HG02642 (cell line): ENCODE measurements at regions not wholly inside any gene's neighbourhood (a gene's known extent, or its start where the extent isn't known, plus 50 kb on each side); places are given as distances from the start of the nearest gene placed in this dataset.

Experiments
- ATAC-seq: cut with Tn5 transposase; IDR thresholded peaks from one replicate; pipeline ENCODE4 v1.9.1; 2021; ENCODE audit warnings: mild to moderate bottlenecking; ENCODE audit not compliant: unreplicated experiment, poor library complexity

GRCh38 chr16:49010879-49011278 is 270.8 kb downstream of the CBLN1 start:
- ATAC-seq, result no peak

- ATAC-seq, result no peak
Observed at GRCh38 chr16:49010396-49010795, 271.2 kb downstream of the CBLN1 start.

GRCh38 chr16:49009204-49009603 is 272.4 kb downstream of the CBLN1 start:
- ATAC-seq, result no peak

GRCh38 chr16:49003992-49004391 is 277.6 kb downstream of the CBLN1 start:
- no peak for ATAC-seq

GRCh38 chr16:49003022-49003421 is 278.6 kb downstream of the CBLN1 start:
- ATAC-seq, result no peak

DNA sequence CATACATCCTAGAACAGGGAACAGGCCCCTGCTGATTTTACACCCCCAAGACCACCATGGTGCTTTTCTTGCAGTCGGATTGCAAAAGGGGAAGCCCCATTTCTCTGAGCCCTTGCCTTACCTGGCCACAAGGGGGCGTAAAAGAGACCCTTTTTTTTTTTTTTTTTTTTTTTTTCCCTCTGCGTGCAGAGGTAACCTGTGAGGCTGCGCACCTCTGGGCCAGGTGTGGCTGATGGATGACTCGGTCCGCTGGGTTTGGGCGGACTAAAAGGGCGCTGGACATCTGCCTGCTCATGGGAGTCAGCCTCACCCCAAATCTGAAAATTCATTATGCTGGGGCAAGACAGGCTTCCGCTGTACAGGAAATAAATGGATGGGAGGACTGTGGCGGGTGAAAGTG is 281.0 kb downstream of the CBLN1 start:
- no peak for ATAC-seq

DNA sequence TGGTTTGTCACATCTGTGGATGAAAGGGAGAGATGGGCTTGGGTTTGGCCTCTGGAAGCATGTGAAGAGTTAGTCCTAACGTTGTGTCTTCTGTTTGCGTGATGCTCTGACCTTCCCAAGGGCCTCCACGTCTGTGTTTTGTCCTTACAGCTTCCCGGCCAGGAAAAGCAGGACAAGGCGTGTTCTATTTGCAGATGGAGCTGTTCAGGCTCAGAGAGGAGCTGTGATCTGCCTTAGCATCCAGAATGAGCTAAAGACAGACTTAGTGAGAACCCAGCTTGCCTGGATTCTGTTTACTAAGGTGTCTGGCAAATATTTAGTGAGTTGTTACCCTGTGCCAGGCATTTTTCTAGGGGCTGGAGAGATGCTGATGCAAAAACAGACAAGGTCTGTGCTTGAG is 282.1 kb downstream of the CBLN1 start:
- ATAC-seq, result no peak

GRCh38 chr16:48999044-48999443 is 282.6 kb downstream of the CBLN1 start:
- no peak for ATAC-seq

DNA sequence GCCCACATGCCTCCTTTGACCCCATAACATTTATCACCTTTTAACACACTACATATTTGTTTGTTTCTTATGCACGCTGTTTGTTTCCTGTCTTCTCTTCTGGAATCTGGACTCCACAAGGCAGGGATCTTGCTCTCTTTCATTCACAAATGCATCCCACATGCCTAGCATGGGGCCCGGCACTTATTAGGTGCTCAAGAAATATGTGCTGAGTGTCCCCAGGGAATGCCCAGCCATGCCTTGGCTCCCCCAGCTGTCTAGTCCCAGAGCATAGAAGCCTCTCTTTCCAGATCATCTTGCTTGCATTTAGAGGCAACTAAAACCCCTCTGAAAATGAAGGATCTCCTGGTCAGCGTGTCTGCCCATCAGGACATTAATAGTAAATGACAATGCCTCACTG is 283.7 kb downstream of the CBLN1 start:
- no peak for ATAC-seq

GRCh38 chr16:48997081-48997615 is 284.5 kb downstream of the CBLN1 start:
- ATAC-seq, result no peak

DNA sequence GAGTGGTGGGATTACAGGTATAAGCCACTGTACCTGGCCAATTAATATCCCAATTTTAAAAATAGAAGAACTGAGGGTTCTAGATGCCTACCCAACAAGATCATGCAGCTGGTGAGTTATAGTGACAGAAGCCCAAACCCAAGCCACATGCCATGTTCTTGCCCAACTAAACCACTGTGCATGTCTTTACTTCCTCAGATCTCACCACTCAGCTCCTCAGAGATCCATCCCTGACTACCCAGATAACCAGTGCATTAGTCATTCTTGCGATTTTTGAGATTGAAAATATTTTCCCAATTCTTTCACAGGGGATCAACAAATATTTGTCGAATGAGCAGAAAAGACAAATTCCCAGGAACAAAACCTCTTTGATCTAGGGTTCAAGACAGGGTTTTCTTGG is 303.1 kb downstream of the CBLN1 start:
- no peak for ATAC-seq

GRCh38 chr16:48972236-48972635 is 309.4 kb downstream of the CBLN1 start:
- no peak for ATAC-seq

DNA sequence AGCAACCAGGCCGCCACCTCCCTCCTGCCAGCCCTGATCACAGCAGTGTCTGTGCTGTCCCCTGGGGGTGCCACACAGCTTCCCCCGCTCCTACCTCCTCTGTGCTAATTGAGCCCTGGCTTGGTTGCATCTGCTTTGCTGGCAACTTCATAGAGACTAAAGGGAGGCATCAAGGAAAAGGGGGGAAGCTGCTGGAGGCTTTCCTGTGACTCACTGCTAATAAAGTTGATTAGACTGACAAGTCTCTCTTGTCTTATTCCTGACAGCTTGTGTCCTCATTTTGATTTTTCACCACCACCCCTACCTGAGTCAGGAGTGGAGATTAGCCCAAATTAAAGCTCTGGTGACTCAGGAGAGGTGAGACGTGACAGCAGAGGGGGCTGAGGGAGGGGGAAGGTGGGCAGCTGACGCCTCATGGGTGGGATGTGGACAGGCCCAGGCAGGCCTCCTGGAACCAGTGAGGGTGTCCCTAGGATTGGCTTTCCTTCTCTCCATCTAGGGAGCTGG is 310.0 kb downstream of the CBLN1 start:
- ATAC-seq, result no peak

DNA sequence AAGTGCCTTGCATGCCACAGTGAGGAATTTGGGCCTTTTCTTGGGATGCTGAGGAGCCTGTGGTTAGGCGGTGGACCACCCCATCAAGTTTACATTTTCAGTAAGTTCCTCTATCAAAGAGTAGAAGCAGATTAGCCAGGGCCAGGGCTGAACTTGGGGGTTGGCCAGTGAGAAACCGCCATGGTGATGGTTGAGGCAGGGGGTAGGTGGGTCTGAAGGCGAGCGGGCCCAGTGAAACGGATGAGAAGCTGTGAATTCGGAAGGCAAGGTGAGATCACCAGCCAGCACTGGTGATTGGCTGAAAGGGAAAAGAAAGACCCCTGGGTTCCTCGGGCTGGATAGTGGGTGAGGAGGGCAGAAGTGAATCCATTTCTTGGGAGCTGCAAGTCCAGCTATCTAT is 311.4 kb downstream of the CBLN1 start:
- ATAC-seq, result no peak

DNA sequence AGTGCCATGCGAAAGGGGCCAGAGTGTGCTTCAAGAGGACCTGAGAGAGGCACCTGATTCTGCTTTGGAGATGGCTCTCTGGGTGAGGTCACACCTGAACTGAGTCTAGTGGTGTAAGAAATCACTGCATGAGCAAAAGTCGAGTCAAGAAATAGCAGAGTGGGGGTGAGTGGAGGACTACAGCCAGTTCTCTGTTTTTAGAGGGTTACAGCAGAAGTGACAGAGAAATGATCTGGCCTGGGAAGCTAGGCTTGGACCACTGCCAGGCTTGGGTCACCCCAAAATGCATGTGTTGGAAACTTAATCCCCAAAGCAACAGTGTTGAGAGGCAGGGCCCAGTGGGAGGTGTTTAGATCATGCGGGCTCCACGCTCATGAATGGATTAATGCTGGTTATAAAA is 312.0 kb downstream of the CBLN1 start:
- no peak for ATAC-seq

DNA sequence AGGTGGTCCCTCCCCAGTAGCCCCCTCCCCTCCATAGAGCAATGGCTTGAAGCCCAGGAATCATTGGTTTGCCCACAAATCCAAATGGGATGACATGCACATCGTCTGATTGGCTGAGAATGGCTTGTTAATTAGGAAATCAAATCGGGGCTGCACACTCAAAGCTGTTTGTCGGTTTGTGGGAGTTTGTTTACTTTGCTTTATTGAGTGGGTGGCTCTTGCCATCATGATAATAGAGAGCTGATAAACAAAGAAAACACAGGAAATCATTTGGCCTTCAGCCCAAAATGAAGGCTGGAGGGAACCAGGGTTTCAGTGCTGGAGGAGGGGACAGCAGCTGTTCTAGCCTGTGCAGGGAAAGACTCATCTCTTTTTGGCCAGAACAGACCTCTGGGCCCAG is 316.3 kb downstream of the CBLN1 start:
- ATAC-seq, result no peak

- ATAC-seq, result no peak
Observed at GRCh38 chr16:48963901-48964615, 317.6 kb downstream of the CBLN1 start.

GRCh38 chr16:48963306-48963705 is 318.3 kb downstream of the CBLN1 start:
- ATAC-seq, result no peak

- no peak for ATAC-seq
Observed at GRCh38 chr16:48961546-48961945, 320.1 kb downstream of the CBLN1 start.

- no peak for ATAC-seq
Observed at GRCh38 chr16:48960830-48961229, 320.8 kb downstream of the CBLN1 start.

DNA sequence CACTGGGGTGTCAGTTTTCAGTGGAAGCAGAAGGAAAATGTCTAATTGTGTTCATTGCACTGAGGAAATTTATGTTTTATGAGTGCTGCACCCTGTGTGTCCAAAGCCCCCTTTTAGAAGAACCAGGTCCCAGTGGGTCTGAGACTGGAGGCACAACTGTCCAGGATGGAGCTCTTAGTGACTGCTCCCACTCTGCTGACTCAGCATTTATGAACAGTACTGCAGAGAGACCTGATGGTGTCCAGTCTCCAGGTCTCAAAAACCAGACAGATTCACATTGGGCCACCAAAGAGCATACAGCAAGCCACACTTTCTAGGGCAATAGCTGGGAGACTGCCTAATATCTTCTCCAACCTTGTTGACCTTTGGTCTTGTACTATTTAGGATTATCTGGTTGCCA is 321.9 kb downstream of the CBLN1 start:
- ATAC-seq, result no peak

- no peak for ATAC-seq
Observed at GRCh38 chr16:48959204-48959603, 322.4 kb downstream of the CBLN1 start.
